Kidney epithelial cell (primary cell): ENCODE measurements at regions not wholly inside any gene's neighbourhood (a gene's known extent, or its start where the extent isn't known, plus 50 kb on each side); places are given as distances from the start of the nearest gene placed in this dataset.

Source experiments
- DNase-seq: peaks from one replicate; pipeline ENCODE4 v3.0.0-alpha.2; 2010; ENCODE audit warnings: low read depth
- H3K27me3 ChIP-seq: 2 replicates; pipeline ENCODE4 v1.6.0; 2011; ENCODE audit warnings: low read length; ENCODE audit not compliant: control insufficient read depth, insufficient read depth
- H3K36me3 ChIP-seq: 2 replicates; pipeline ENCODE4 v1.5.1; 2011; ENCODE audit warnings: low read length; ENCODE audit not compliant: control insufficient read depth, insufficient read depth
- H3K4me3 ChIP-seq: 2 replicates; pipeline ENCODE4 v1.5.1; 2011; ENCODE audit warnings: low read depth, mild to moderate bottlenecking, control low read depth, low read length
- TF ChIP-seq, protein P1 (sequence below): IDR thresholded peaks from 2 replicates; pipeline ENCODE4 v1.5.1; 2011; ENCODE audit warnings: mild to moderate bottlenecking, moderate library complexity, low read length, control low read depth, inconsistent platforms; ENCODE audit not compliant: insufficient read depth, poor library complexity, severe bottlenecking

DNA sequence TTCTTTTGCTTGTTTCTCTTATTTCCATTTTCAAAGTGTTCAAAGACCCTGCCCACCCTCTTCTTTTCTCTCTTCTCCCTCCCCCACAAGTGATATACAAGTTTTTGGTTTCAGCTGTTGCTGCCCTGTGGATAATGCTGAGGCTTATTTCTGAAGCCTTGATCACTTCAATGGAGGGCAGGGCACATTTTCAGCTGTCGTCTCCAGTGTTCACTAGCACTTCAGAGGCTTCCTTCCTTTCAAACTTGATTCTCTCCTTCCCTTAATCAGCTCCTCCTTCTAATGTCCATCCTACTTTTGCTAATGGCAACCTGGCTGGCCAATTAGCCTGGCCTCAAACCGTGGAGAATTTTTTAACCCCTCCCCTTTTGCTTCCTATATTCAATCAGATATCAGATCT lies 435.7 kb upstream of the RUNX1 start:
- Histone ChIP-seq H3K27me3 (peaks cover 2% of the 10 kb centered on the region), H3K36me3 (no peaks in the 10 kb centered on the region), H3K4me3 (no peak overlapping the region)
- DNase-seq = no peak
- TF ChIP-seq, protein P1, sequence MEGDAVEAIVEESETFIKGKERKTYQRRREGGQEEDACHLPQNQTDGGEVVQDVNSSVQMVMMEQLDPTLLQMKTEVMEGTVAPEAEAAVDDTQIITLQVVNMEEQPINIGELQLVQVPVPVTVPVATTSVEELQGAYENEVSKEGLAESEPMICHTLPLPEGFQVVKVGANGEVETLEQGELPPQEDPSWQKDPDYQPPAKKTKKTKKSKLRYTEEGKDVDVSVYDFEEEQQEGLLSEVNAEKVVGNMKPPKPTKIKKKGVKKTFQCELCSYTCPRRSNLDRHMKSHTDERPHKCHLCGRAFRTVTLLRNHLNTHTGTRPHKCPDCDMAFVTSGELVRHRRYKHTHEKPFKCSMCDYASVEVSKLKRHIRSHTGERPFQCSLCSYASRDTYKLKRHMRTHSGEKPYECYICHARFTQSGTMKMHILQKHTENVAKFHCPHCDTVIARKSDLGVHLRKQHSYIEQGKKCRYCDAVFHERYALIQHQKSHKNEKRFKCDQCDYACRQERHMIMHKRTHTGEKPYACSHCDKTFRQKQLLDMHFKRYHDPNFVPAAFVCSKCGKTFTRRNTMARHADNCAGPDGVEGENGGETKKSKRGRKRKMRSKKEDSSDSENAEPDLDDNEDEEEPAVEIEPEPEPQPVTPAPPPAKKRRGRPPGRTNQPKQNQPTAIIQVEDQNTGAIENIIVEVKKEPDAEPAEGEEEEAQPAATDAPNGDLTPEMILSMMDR = no peak

DNA sequence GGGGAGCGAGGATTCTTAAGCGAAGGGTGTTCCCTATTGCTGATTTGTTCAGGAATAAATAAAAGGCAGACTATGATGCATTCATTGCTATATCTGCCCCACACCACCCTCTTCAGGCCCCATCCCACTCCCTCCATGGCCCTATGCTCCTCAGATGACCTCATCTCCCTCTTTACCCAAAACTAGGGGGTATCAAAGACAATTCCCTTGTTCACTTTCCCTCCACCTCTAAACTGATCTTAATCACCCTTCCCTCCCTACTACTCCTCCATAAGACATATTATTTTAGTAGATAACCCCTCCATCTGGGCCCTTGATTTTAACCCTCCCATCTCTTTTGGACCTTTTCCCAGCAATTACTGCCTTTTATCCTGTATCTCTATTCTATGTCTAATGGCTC lies 434.9 kb upstream of the RUNX1 start:
- TF ChIP-seq, protein P1 = no peak
- no peak overlapping the region for H3K4me3 ChIP-seq
- H3K36me3 ChIP-seq = no peaks in the 10 kb centered on the region
- H3K27me3 ChIP-seq = peaks cover 2% of the 10 kb centered on the region
- no peak for DNase-seq

DNA sequence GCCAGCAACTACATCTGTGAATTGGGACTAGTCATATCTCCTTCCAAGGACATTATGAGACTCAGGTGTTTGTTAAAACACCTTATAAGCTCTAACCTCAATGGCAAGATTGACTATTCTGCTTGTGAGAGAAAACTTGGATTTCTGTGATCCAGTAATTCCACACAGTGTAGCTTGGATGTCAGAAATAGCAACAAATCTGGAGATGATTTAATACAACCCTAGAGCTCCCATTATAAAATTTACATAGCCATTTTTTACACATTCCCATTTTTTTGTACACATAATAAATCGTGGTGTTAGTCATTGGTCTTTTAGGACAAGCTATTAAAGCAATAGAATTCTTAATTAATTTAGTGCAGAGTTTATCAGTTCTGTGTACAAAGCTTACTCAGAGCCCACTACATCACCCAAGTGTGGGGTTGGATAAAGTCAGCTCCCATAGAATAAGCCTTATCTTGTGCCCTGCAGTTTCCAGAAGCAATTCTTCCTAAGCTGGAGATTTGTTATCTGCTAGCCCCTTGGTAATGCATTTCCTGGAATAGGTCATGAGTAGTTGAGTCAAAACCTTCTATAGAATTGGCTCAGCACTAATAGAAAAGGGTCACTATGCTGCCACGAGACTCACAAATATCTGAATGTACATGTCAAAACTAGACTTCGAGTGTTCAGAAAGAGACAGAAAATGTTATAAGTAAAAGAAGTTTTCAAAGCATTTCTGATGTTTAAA lies 434.0 kb upstream of the RUNX1 start:
- H3K36me3 ChIP-seq = no peaks in the 10 kb centered on the region
- no peak overlapping the region for H3K4me3 ChIP-seq
- DNase-seq = no peak
- H3K27me3 ChIP-seq = peaks cover 2% of the 10 kb centered on the region
- TF ChIP-seq, protein P1 = no peak

DNA sequence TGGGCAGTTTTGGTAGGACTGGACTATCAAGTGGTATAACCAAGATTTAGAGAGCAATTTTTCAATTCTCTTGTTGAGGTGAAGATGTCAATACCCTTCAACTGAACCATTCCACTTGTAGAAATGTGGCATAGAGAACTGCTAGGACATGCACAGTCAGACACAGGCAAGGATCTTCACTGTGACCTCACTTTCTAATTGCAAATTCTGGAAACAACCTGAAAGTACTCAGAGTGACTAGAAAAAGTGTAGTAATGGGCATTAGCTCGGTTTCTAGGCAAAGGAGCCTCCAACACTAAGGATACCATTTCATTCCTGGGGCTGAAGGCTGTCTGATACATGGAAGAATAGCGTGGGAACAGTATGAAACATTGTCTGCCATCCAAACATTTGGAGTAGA lies 433.0 kb upstream of the RUNX1 start:
- H3K4me3 ChIP-seq = no peak overlapping the region
- no peaks in the 10 kb centered on the region for H3K36me3 ChIP-seq
- DNase-seq = no peak
- H3K27me3 ChIP-seq = peaks cover 2% of the 10 kb centered on the region
- TF ChIP-seq, protein P1 = no peak

DNA sequence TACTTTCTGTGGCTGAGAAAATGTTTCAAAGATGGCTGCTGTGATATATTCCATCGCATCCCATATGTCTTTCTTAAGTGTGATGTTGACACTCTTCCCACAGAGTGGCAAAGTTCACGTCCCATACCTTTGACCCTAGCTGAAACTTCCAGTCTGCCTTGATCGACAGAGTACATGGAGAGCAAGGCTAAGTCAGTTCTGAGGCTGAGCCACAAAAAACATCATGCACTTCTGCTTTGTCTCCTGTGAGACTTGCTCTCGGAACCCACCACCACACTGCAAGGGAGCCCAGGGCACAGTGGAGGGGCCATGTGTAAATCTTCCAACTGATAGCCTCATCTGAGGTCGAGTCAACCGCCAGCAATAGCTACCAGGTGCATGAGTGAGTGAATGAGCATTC lies 431.9 kb upstream of the RUNX1 start:
- Histone ChIP-seq H3K27me3 (peaks cover 2% of the 10 kb centered on the region), H3K36me3 (no peaks in the 10 kb centered on the region), H3K4me3 (no peak overlapping the region)
- no peak for DNase-seq
- TF ChIP-seq, protein P1 = no peak

DNA sequence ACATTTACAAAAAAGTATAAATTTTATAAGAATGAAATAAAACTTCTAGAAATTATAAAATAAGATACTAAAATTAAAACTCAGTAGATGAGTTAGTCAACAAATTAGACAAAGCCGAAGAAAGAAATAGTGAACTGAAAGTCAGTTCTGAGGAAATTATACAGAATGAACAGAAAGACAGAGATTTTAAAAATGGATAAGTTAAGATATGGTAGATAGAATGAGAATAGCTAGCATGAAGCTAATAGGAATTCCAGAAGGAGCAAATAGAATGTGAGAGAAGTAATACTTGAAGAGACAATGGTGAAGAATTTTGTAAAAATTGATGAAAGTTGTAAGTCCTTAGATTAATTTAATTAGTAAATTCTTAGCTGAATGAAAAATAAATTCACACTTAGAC lies 430.4 kb upstream of the RUNX1 start:
- DNase-seq = no peak
- Histone ChIP-seq H3K27me3 (no peaks in the 10 kb centered on the region), H3K4me3 (no peak overlapping the region), H3K36me3 (no peaks in the 10 kb centered on the region)
- TF ChIP-seq, protein P1 = no peak
